Mucosa of gallbladder (tissue), 1 donor: ENCODE measurements at regions not wholly inside any gene's neighbourhood (a gene's known extent, or its start where the extent isn't known, plus 50 kb on each side); places are given as distances from the start of the nearest gene placed in this dataset.
A peak's percentile ranks its signal among the peaks of the same experiment; 100 is the strongest.

ENCODE experiments used
- DNase-seq: peaks from one replicate; pipeline ENCODE4 v3.0.0-alpha.2; 2020; ENCODE audit warnings: low spot score
- donor health status: DM: no; HTN: no; CAD: no.

GRCh38 chr5:73395256-73395655, 53.3 kb downstream of the FOXD1 start:
- DNase-seq = no peak

DNA sequence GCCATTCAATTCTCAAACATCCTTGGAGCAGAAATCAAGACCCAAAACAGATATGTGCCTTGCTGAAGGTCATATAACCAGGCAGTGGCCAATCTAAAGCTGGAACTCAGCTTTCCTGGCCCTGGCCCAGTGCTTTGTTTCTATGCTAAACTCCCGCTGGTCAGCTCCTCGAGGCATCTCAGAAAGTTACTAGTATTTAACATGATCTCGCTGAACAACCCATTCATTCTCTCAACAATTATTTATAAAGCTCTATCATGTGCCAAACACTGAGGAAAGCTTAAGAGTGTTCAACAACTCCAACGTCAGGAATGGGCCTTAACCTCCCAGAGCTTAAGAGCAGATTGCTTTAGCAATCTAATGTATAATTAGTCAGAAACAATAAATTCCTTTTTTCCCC, 54.0 kb downstream of the FOXD1 start:
- DNase-seq = no peak

GRCh38 chr5:73393611-73394489, 54.7 kb downstream of the FOXD1 start:
- no peak for DNase-seq

DNA sequence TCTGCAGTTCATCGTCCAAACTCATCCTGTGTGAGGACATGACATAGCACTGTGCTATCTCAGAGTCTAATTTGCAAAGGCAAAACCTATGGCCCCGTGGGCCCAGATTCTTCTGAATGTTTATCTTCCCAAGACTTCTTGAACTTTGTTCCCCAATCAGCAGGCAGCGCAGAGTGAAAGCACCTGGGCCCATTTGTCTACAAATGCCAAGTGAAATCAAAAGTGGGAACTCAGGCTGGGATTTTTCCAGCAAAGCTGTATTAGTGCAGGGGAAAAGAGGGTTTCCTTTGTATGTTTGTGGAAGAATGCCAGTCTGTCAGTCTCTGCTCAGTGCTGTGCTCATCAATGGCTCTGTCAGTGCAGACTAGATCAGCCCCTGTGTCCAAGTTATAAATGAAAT, 55.8 kb downstream of the FOXD1 start:
- DNase-seq = no peak

DNA sequence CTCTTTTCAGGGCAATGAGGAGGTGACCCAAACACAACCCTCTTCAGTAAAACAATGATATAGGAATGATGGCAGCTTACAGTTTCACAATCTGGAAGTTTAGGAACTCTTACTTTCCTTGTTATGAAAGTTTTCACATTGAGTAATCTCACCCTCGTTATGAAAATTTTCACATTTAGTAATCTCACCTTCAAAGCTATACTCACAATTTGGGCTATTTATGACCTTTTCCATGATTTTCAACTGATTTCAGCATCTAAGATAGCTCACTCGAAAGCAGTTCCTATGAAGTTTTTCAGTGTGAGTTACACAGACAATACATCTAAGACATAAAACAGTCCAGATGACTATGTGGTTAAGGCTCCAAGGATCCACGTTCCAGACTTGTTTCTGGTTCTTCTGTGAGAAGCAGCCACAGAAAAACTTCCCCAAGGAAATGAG, 57.1 kb downstream of the FOXD1 start:
- DNase-seq = no peak

GRCh38 chr5:73390972-73391371, 57.6 kb downstream of the FOXD1 start:
- no peak for DNase-seq

- no peak for DNase-seq
Observed at GRCh38 chr5:73388740-73389139, 59.8 kb downstream of the FOXD1 start.

- DNase-seq = no peak
Observed at GRCh38 chr5:73388306-73388684, 60.3 kb downstream of the FOXD1 start.

- DNase-seq = peak; percentile 23
Observed at GRCh38 chr5:73387601-73388305, 60.8 kb downstream of the FOXD1 start.

DNA sequence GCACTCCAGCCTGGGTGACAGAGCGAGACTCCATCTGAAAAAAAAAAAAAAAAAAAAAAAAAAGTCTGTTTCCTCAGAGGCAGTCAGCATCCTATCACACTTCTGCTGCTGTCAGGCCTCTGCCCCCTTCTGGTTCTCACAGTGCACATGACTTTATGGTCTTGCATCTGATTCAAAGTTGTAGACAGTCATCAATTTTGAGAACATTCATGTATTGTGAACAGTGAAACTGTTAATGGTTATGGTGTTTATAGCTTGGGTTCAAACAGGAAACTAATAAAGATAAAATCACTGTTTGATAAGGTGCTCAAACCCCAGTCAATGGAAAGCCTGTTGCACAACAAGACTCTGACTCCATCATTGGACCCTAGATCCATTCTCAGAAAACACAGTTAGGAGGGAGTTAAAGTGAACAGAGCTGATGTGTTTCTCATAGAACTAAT, 61.4 kb downstream of the FOXD1 start:
- no peak for DNase-seq

GRCh38 chr5:73384861-73385260, 63.7 kb downstream of the FOXD1 start:
- no peak for DNase-seq

- no peak for DNase-seq
Observed at GRCh38 chr5:73382401-73382740, 66.2 kb downstream of the FOXD1 start.

- no peak for DNase-seq
Observed at GRCh38 chr5:73381590-73382400, 66.8 kb downstream of the FOXD1 start.

- no peak for DNase-seq
Observed at GRCh38 chr5:73380710-73381589, 67.6 kb downstream of the FOXD1 start.

GRCh38 chr5:73380041-73380440, 68.5 kb downstream of the FOXD1 start:
- DNase-seq = no peak

DNA sequence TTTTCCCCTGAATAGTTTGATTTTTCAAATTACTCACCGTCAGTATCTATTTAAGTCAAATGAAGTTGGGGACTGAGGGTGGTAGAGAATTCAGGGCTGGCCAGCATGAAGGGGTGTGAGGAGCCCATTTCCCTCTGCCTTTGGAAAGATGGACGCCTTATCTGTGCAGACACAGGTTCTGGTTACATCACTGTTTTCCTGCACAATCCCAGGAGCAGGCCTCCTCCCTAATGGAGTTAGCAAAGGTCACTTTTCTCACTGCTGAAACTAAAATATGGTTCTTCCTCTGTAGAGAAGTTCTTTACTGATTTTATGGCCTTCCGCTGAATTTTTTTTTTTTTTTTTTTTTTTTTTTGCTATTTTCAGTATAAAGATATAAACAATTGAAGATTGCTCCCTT, 69.1 kb downstream of the FOXD1 start:
- DNase-seq = no peak

- no peak for DNase-seq
Observed at GRCh38 chr5:73378765-73379164, 69.8 kb downstream of the FOXD1 start.

GRCh38 chr5:73378070-73378469, 70.5 kb downstream of the FOXD1 start:
- no peak for DNase-seq

GRCh38 chr5:73376618-73377170, 71.9 kb downstream of the FOXD1 start:
- no peak for DNase-seq

GRCh38 chr5:73375949-73376348, 72.6 kb downstream of the FOXD1 start:
- no peak for DNase-seq

GRCh38 chr5:73375191-73375545, 73.4 kb downstream of the FOXD1 start:
- no peak for DNase-seq
